Head of caudate nucleus (tissue), 42 donors: ENCODE measurements at regions not wholly inside any gene's neighbourhood (a gene's known extent, or its start where the extent isn't known, plus 50 kb on each side); places are given as distances from the start of the nearest gene placed in this dataset.
"Not testable (repeated sequence)": the region's sequence is repeated elsewhere in the genome, so short reads cannot be mapped to it uniquely, and the experiment has no call there.

Experiments
- DNase-seq, 42 donors: peaks; one replicate each; pipeline versions ENCODE4 v3.0.0 to v3.0.0-alpha.2; 2020 to 2021; ENCODE audit warnings: mixed read lengths in 7 of 42
- intact Hi-C: fragments of 100-400 bp; cut with DNase I; formaldehyde crosslinking; loops from one replicate; pipeline ENCODE4 v1.15.0; 2022

DNA sequence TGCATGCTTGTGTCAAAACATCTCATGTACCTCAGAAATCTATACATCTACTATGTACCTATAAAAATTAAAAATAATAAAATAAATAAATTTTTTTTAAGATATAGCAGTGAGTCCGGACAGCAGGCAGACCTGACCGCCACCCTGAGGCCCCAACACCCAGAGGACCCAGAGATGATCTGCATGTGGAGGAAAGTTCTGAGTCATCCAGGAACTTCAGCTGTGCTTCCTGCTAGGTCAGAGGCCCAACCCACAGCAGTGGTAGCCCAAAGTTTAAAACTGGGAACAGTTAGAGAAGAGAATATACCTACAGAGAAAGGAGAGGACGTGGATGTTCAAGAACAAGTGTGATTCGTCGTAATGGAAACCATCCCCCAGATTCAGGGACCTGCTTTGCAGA, 683.7 kb upstream of the NRP1 start:
- intact Hi-C loops, result no loop called here
- DNase-seq, result no peak

DNA sequence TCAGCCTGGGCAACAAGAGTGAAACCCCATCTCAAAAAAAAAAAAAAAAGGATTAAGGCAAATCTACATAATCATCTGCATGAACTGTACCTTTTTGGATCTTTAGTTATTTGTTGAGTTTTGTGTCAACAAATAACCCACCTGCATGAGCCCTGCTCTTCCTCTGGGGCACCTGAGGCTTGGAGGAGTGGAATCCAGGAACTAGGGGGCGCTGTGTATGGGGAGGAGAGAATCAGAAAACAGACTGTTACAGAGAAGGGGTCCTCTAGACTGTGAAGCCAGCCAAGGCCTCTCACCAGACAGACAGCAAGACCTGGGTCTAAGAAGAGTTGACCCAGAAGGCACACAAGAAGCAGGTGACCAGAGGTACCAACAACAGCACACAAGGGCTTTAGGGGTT, 682.8 kb upstream of the NRP1 start:
- intact Hi-C loops, result no loop called here
- no peak for DNase-seq

DNA sequence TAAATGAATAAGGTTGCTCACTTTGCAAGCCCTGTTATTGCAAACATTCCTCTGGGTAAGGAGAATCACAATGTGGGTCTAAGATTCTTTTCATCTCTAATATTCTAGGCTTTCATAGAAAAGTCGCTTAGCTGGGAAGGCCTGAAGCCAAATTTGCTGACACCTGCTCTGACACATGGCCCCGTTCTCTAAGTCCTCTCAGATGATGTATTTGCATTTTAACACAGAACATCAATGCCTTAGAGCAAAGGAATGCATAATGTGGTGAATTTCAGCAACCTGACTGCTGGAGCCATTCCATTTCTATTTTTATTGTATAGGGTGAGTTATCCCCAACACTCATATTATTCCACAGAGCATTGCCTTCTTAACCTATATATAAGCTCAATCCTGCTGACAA, 682.1 kb upstream of the NRP1 start:
- intact Hi-C loops, result no loop called here

DNA sequence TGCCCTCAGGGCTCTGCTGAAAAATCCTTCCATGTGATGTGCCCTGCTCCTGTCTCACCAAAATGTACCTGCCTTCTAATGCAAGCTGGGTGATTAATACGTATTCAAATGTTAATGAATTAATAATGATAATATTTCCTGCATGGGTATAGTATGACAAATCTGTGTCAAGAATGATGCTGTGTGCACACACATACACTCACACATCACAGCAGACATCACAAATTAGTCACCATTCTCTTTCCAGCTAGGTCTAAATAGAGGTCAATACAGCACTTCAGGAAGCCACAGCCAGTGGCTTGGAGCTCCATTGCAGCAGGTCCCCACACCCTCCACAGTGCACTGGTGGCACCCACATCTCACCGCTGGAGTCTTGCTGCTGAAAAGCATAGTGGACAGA, 681.2 kb upstream of the NRP1 start:
- DNase-seq, result no peak
- intact Hi-C loops, result no loop called here

More for the DNA sequence above, 682.1 kb upstream of the NRP1 start:
- no peak for DNase-seq

DNA sequence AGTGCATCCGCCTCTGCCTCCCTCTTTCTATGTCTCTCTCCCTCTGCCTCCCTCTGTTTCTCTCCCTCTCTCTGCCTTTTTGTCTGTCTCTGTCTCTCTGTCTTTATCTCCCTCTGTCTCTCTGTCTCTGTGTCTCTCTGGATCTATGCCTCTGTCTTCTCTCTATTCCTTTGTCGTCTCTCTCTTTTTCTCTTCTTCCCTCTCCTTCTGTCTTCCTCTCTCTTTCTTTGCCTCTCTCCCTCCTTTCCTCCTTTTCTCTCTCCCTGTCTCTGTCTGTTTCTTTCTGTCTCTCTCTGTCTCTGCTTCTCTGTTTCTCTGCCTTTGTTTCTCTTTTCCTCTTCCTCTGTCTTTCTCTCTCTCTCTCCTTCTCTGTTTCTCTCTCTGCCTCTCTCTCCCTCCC, 678.8 kb upstream of the NRP1 start:
- intact Hi-C loops, result no loop called here
- no peak for DNase-seq

DNA sequence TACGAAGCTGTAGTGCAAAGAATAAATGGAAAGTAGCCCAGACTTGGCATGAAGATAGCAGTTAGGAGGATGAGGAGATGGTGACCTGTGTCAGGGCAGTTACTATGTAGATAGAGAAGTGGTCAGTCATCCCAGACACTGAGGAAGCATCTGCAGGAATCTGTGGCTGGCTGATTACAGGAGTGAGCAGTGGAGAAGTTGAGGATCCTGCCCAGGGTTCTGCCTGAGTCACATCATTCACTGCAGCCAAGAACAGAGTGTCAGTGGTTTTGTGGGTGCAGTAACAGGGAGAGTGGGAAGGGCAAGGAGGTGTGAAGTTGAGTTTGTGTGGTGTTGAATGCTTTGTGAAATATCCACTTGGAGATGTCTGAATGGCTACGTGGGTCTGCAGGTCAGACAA, 676.4 kb upstream of the NRP1 start:
- intact Hi-C loops, result no loop called here
- DNase-seq, result no peak

DNA sequence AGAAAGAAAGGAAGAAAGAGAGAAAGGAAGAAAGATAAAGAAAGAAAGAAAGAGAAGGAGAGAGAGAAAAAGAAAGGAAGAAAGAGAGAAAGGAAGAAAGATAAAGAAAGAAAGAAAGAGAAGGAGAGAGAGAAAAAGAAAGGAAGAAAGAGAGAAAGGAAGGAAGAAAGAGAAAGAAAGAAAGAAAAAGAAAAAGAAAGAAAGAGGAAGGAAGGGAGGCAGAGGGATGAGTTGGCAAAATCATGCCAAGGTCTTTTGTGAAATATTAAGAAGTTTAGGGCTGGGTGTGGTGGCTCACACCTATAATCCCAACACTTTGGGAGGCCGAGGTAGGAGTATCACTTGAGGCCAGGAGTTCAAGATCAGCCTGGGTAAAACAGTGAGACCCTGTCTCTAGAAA, 675.8 kb upstream of the NRP1 start:
- DNase-seq, intact Hi-C loops: not testable (repeated sequence)

DNA sequence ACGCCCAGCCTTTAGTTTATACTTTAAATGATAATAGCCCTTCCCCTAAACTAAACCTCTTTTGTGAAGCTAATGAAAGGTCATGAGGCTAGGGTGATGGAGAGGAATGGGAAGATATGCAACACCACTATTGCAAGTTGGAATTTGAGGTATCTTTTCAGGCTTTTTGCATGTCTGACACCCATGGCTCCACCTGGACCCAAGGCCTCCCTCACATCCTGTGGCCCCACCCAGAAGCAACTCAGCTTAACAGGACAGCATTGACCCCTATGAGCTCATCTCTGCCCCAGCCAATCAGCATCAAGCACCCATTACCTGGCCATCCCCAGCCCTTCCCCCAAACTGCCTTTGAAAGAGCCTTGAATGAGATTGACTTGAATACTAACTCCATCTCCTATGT, 674.2 kb upstream of the NRP1 start:
- intact Hi-C loops, result no loop called here
- DNase-seq, result no peak

DNA sequence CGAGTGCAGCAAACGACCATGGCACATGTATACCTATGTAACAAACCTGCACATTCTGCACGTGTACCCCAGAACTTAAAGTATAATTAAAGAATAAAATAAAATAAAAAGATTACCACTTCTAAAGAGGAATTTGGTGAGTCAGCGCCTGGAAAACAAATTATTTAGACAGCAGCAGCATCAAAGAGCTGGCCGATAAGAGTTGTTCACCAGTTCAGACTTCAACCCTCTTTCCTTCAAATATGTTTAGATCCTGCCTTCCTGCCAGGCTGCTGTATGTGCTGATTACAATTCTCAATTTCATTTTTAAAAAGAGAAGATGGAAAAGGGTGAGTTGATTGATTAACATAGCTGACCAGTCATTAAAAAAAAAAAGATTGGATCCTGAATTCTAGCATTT, 672.0 kb upstream of the NRP1 start:
- intact Hi-C loops, result no loop called here

DNA sequence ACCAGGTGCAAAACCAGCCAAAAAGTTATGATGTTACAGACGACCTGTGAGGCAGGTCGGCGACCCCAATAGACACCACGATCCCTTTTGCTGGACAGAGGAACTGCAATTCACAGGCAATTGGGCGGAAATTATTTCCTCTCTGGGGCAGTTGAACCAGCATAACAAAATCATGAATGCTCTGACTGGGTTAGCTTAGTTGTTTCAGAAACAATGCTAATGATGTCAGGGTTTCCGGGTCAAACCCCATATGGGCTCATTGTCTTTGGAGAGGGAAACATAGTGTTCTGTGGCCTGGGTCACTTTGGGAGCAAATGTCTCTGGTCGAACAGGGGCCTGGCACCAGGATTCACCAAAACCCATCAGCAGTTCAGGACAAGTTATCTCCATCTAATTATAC, 669.1 kb upstream of the NRP1 start:
- DNase-seq, result no peak
- intact Hi-C loops, result no loop called here

More for the DNA sequence above, 672.0 kb upstream of the NRP1 start:
- no peak for DNase-seq

DNA sequence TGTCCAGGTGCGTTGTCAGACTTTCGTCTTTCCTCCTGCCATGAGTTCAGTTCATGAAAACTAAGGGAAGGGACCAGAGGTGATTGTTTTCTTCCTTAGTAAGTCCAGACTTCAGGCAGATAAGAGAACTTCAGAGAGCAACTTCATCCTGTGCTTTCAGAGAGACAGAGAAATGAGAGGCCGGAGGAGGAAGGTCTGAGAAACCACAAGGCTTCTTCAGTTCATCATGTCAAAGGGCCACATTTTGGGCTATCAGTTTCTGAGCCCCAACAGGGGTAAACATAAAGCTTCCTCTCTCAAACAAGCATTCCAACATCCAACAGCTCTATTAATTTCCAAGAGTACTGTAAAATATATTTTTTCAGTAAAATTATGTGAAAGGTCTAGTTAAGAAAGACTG, 668.4 kb upstream of the NRP1 start:
- no peak for DNase-seq
- intact Hi-C loops, result no loop called here

DNA sequence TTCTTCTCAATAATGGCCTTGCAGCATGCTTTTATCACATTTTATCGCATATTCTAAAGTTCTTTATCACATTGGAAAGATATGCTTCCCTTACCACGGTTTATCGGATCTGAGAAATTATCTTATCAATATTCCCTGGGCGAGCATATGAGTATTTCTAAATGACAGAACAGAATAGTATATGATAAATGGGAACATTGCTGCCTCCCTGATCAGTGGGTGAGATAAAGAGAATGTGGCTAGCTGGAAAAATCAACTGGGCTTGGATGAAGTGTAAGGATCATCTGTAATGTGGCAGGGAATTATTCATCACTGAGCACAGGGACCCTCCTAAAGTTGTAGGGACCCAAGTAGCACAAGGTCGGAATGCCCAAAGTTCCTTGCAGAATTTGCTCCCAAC, 667.4 kb upstream of the NRP1 start:
- intact Hi-C loops, result no loop called here
- DNase-seq, result no peak

DNA sequence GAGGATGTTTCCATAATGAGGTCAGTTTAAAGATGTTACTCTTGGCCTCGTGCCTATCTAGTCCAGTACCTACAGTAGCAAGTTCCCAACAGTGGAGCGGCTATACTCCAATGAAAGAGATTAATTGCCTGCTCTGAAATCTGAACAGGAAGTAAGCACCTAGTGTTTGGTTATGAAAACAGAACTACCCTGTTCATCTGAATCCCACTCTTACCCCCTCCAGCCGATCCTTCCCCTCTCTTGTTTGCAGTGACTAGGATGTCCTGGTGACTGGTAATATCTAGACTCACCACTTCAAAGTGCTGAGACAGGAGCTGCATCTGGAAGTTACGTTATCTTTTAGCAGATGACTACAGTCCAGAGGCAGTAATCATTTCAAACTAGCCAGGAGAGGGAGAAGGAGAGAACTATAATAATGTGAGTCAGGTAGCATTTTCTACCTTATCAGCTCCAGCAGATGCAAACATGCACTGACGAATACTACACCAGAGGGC, 666.7 kb upstream of the NRP1 start:
- intact Hi-C loops, result no loop called here
- no peak for DNase-seq

DNA sequence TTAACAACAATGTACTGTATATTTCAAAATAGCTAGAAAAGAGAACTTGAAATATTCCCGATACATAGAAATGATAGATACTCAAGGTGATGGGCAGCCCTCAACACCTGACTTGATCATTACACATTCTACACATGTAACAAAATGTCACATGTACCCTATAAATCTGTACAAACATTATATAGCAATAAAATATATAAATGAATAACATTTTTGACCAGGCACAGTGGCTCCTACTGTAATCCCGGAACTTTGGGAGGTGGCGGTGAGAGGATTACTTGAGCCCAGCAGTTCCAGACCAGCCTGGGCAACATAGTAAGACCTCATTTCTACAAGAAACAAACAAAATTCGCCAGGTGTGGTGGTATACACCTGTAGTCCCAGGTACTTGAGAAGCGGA, 659.5 kb upstream of the NRP1 start:
- DNase-seq, result no peak
- intact Hi-C loops, result no loop called here

DNA sequence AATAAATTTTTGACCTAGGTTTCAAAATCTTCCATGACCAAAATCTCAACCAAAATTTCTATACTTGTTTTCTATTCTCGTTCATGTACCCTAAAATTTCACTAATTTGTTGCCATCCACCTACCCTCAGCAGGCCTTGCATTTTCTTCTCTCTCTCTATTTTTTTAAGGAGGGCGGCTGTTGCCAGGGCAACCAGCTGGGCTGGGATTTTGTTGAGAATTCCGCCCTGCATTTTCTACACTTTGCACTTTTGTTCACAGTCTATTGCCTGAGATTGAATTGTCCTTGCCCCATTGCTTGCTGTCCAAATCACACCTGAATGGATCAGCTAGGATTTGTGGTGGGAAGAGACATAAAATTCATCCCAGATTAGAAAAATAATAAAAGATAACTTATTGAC, 657.5 kb upstream of the NRP1 start:
- intact Hi-C loops, result no loop called here
- DNase-seq, result no peak

DNA sequence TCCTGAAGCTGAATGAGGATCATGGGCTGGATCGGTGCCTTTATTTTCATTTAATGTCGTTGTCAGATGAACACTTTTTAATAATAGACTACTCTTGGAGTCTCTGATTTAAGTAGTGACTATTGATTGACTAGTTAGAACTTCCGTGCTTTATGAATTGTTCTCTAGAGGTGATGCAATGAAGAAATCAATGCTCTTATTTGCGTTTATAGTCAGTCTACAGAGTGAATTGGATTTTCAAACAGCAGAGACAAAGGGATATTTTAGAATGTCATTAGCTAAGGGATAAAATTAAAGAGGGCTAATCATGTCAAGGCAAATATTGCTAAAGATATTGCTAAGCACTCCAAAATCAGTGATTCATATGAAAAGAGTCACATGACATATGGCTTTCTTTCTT, 652.0 kb upstream of the NRP1 start:
- intact Hi-C loops, result no loop called here
- no peak for DNase-seq

DNA sequence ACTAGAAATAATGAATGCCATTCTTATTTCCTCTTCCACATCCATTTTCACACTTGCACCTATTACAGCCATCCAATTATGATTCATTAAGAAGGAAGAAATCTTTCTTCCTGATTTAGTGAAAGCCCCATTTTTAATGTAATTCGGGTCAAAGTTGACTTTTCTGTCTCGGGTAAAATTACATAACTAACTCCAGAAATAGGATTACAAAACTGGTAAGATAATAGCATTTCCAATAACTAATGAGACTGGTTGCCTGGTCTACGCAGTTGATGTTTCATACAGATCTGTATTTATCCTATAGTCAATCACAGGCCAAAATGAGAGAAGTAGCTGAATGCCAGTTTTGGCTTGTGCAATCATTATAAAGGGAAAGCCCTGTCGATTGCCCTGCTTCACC, 651.5 kb upstream of the NRP1 start:
- DNase-seq, result no peak
- intact Hi-C loops, result no loop called here

DNA sequence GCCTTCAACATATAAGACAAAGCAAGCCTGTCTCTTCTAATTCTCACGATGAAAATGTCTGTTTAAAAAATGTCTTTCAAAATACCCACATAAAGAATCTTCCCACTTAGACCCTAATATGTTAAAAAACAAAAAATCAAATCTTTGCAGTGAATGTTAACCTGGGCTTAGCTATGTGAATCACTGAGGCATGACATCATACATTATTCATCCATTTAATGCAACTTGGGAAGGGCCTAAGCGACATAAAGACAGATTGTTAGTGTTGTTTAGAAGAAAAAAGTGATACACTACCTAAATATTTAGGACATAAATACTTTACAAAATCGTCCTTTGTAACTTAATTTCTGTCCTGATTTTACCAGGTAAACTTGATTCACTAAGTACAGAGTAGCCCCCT, 648.5 kb upstream of the NRP1 start:
- intact Hi-C loops, result no loop called here
- DNase-seq, result no peak

DNA sequence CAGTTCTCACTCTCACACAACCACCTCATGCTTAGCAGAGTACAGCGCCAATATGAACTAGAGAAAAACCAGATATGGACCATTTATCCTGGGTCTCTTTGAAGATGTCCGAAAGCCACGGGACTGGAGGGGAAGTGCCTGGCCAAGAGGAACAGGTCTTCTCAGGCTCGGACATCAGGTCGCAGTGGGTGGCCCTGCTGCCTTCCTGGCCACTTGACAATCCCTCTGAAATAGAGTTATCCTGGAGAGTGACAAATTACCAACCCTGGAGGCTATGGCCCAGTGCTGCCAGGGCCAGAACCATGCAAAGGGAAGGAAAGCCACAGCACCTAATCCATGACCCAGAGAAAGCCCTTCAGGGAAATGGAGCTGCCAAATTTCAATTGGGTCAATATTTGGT, 646.8 kb upstream of the NRP1 start:
- intact Hi-C loops, result no loop called here
- no peak for DNase-seq

DNA sequence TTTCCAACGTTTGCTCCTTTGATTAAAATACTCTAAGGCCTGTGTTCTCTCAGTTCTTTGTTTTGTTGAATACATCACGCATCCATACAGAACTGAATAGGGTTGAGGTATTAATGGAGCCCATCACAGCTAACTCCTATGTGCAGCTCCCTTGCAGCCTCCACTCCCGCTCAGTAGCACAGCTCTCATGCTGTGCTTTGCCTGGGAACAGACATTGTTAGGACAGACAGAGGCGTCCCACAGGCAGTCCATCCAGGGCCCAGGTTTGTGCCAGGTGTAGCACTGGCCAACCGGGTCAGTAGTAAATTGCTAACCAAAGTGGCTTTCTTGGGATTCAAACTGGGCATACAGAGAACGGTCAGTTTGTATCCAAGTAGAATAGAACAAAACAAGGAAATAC, 644.7 kb upstream of the NRP1 start:
- DNase-seq, result no peak

DNA sequence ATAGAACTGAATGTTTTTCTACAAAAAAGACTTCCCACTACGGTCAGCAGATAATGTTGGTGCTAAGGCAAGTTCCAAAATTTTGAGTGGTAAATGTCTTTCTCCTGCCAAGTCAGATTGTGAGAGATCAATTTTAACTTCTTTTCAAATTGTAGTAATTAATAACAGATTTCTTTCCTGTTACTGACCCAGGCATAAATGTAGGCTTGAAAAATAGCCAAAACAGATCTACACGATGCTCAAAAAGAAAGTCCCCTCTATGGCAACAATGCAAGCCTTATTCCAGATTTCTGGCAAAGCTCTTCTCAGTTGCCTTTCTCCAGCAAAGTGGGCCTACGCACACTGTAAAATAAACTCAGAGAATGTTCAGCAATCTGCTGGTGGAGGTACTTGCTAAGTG, 641.0 kb upstream of the NRP1 start:
- DNase-seq, result no peak
- intact Hi-C loops, result no loop called here

More for the DNA sequence above, 644.7 kb upstream of the NRP1 start:
- intact Hi-C loops, result no loop called here

DNA sequence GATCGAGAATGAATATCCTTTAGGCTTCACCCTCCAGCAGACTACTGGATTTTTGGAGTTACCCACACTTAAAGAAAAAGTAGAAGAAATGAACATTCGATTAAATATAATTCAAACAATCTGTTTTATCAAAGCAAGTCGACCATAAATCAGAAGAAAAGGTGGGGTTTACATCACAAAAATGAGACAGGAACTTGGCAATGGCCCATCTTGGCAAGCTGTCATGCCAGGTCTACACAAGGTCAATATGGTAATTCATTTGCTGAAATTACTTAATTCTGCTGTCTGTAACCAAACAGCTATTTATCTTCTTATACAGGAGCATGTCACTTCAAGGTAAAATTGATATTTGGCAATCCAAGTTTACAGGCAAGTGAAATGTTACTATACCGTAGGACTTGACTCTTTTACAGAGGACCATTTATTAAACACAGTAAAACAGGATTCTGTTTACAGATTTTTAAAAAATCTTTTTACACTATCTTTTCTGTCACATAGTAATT, 640.6 kb upstream of the NRP1 start:
- intact Hi-C loops, result no loop called here
- DNase-seq, result no peak
